HG03558 (cell line): ENCODE measurements at regions not wholly inside any gene's neighbourhood (a gene's known extent, or its start where the extent isn't known, plus 50 kb on each side); places are given as distances from the start of the nearest gene placed in this dataset.

Experiments used
- ATAC-seq: cut with Tn5 transposase; IDR thresholded peaks from one replicate; pipeline ENCODE4 v1.9.1; 2021; ENCODE audit warnings: moderate number of reproducible peaks; ENCODE audit not compliant: unreplicated experiment; ENCODE audit errors: extremely low read depth

DNA sequence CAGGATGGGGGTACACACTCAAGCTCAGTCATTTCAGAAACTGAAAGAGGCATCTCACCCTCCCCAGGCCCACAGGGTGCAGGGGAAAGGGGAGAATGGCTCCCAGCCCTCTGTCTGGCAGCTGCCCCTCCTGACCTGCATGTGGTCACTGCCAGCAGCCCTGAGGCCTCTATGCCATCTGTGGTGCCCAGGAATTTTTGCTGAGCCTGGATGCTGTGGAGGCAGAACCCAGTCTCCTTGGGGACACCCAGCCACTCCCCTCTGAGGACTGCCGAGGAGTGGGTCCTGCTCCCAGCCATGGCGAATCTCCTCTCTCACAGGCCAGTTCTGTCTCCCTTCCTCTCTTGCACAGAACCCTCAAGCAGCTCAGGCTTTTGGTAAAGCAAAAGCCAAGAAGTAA, 104.0 kb upstream of the ALDH1B1 start:
- no peak for ATAC-seq

DNA sequence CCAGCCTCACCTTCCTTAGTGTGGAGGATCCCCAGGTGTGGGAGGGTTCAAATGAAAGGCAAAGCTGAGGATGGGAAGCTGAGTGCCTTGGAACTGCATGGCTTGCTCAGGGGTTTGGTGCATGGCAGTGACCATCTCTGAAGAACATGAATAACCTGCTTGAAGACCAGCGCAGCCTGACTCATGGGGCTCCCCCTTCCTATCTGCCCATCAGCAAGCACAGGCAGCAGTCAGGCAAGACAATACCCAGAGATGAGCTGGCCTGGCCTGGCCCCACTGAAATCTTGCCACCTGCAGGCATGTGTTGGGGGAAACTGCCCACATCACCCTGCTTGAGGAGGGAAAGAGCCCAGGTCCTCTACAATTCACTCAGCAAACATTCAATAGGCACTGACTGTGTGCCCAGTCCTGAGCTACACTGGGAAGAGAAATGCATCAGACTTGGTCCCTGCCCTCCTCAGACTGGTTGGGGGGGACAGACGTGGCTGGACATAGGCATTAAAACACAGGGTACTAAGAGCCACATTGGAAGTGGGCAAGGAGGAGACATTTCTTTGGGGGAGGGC, 105.0 kb upstream of the ALDH1B1 start:
- ATAC-seq: no peak

DNA sequence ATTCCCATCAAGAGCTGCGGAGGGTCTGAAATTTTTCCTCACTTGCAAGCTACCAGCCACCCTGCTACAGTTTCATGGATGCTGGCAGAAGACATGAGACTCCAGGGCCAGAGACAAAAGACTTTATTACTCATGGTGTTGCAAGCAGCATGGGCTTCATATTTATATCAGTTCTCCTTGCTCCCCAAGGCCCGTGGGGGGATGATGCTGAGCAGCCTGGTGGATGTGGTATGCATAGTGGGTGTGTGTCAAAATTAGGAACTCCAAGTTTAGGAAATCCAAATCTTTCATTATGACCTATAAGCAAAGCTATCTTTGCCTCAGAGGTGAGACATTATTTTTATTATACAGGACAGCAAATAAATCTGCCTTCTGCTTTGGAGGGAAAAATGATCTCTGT, 105.7 kb upstream of the ALDH1B1 start:
- ATAC-seq: no peak

DNA sequence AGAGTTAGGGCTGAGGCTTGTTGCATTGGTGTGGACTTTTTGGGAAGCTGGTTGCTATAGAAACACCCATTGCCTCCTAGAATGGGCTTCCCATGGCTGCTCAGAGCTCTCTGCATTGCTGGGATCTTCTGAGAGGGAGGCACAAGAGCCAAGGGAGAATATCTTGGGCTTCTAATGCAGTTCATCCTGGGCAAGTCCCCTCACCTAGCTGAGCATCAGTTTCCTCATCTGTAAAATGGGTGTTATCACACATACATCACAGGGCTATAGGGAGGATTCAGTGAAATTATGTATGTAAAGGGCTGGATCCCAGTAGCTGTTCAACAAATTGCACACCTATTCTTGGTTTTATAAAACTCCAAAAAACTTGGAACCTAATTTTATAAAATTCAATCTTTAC, 106.1 kb upstream of the ALDH1B1 start:
- no peak for ATAC-seq

DNA sequence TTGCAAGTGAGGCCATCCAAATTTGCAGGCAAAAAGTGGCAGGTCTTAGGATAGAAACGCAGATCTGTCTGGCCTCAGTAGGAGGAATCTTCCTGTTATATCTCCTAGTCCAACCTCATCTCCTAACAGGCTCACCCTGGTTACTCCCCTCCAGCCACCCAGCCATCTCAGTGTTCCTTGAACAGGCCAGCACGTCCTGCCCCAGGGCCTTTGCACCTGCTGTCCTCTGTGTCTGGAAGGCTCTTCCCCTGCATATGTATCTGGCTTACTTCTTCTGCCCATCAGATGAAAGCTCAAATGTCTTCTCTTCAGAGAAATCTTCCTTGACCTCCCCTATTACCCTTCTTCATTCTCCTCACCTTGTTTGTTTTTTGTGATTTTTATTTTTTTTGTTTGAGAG, 107.3 kb upstream of the ALDH1B1 start:
- no peak for ATAC-seq

DNA sequence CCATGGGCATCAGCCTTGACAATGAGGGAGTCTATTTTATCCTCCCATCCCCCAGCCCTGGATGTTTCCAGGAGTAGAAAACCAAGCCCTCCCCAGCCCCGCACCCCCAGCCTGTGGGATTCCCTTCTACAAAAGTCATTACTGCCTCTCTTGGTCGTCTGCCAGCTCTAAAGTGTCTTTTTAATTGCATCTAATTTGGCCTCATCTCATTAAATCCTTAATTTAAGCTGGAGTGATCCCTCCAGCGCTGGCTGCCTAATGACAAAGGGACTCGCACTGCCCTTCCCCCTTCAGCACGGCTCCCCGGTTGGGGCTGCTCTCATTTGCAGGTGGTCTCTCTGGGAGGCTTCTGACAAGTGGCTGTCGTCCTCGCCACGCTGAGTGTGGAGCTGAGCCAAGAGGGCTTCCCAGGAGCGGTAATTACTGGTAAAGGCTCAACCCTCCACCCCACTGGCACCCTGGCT, 107.9 kb upstream of the ALDH1B1 start:
- ATAC-seq: no peak

DNA sequence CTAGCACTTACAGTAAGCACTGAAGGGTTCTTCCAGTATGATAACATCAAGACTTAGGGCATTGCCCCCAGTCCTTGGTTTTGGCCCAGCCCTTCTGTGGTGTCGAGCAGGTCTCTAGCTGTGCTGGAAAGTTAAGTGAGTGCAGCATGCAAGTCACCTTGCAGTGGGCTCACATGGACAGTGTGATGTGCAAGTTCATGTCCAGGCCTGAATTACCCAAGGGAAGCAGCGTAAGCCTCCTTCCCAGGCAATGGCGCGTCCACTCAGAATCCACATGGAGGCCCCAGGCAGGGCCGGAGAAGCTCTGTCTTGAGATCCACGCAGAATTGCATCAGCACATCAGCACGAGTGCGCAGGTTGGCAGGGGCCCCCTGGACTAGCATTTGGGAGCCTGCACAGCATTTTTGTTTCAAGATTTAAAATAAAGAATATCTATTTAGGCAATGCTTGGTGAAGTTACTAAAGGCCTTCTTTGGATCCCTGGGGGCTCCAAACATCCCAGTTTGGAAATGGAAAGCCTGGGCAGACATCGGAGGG, 108.4 kb upstream of the ALDH1B1 start:
- no peak for ATAC-seq

DNA sequence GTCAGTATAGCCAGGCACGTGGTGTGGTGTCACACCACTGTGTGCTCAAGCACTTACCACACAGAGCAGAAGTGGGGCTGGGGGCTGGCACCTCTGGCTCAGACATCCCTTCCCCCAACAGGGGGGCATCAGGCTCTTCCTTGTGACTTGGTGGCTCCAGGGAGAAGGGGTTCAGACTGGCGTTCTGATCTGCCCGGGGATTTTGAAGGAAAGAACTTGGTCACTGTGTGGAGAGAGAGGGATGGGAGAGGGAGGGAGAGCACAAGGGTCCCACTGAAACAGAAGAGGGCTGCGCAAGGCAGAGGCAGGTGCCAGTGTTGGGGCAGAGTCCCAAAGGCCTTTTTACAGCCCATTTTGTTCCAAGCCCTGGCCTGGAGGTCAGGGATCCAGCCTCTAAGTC, 109.7 kb upstream of the ALDH1B1 start:
- ATAC-seq: no peak

DNA sequence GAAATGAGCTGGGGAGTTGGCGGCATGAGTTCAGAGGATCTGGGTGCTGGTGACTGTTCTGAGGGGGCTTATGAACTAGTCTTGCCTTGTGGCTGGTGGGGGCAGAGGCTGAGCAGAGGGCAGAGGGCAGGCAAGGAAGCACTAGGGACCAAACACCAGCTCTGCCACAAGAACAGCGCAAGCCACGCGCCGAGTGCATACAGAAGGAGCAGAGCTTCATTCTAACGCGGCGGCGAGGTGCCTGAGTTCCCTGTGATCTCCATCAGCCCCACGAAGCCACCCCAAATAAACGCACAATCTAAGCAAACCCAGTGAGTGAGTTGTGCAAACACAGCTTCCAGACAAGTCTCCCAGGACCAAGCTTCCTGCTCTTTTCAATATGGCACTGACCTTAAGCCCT, 110.6 kb upstream of the ALDH1B1 start:
- ATAC-seq: no peak

DNA sequence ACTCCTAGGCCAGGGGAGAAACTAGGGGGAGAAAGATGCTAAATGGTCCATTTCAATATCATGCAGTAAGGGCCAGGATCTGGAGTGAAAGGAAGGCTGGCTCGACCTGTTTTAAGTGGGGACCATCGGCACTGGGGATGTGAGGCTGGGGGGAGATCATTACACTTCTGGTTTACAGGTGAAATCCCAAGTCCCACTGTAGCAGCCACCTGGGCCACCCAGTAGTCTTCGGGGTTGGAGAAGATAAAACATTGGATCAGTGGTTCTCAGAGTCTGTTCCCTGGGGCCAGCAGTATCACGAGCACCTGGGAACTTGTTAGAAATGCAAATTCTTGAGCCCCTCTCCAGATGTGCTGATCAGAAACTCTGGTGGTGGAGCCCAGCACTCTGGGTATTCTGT, 111.3 kb upstream of the ALDH1B1 start:
- ATAC-seq: no peak

DNA sequence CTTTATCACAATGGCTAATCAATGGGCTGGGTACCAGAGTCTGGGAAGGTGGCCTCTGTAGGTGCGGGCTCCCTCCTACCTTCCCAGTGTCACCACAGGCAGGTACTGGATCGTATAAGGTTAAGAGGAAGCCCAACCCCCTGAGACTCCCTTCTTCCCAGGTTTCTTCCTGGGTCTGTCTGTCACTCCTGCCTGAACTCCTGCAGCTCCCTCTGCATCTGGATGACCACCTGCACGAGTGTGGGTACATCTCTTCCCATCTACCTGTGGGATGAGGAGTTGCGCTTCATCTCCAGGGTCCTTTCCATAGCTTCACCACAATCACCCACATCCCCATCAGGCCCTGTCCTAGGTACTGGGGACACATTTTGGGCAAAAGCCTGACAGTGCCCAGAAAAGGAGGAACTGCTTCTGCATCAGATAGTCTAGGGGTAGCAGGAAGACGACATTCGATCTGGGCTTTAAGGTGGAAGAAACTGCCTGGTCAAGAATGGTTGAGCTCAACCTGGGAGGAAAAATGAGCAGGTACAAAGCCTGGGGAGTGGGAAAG, 112.2 kb upstream of the ALDH1B1 start:
- no peak for ATAC-seq

DNA sequence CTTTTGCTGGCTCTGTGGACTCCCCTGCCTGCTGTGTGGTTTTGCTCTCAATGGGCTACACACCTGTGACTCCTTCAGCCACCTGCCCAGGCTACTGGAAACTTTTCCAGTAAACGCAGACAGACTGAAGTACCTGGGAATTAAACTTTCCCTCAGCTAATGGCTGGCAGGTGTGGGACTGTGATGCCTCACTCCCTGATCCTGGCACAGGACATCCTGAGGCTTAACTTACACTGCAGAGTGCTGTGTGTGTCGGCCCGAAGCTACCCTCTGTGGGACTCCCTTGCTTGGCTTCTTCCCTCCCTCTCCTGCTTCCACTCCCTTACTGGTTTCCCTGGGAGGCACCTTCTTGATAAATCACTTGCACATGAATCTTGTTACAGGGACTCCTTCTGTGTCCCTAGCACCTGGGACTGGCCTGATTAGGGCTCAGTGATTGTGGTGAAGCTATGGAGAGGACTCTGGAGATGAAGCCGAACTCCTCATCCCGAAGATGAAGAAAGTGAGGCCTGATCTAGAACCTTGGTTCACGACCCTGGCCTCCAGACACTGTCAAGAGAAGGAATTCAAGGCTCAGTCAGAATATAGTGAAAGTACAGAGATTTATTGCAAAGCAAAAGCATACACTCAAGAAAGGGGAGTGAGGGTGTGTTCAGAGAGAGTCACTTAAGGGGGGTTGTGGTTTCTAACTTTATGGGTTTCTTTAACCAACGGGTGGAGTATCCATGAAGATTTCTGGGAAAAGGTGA, 113.4 kb upstream of the ALDH1B1 start:
- ATAC-seq: no peak

DNA sequence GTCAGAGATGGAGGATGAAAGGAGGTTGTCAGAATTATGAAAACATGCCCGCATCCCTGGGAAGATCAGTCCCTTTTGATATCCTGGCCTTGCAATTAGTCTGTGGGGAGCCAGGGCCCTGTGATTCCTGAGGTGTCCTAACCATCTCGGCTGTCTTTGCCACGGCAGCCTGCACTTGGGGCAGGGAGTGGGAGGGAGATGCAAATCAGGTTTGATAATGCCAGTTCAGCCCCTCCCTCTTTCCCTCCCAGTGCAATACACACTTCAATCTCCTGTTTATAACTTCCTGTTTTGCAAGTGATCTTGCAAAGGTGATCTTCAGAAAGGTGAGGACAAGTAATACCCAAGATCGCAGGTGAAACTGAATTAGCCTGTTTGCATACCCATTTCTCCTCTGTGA, 114.0 kb upstream of the ALDH1B1 start:
- no peak for ATAC-seq

DNA sequence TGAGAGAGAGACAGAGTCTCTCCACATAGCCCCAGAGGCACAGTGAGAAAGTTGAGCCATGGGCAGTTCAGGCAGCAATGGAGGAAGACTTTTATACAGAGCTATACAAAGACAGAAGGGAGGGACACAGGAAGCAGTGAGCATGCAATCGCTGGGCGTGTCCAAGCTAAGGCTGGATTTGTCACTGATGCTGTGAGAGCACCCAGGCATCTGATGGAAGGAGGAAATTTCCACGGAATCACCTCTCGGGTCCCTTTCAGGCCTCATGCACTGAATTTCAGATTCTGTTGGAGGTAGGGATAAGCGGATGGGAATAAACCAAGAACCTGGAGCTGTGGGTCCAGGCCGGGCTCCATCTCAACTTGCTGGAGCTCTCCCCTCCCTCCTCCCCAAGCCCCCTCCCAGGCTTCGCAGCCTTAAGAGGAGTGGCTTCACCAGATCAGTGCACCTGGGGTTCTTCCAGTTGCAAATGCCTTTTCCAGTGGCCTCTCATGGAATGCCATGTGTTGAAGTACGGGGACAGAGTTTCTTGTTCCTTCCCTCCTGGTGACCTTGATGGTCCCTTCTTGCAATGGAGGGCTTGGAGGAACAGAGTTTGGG, 114.8 kb upstream of the ALDH1B1 start:
- no peak for ATAC-seq

DNA sequence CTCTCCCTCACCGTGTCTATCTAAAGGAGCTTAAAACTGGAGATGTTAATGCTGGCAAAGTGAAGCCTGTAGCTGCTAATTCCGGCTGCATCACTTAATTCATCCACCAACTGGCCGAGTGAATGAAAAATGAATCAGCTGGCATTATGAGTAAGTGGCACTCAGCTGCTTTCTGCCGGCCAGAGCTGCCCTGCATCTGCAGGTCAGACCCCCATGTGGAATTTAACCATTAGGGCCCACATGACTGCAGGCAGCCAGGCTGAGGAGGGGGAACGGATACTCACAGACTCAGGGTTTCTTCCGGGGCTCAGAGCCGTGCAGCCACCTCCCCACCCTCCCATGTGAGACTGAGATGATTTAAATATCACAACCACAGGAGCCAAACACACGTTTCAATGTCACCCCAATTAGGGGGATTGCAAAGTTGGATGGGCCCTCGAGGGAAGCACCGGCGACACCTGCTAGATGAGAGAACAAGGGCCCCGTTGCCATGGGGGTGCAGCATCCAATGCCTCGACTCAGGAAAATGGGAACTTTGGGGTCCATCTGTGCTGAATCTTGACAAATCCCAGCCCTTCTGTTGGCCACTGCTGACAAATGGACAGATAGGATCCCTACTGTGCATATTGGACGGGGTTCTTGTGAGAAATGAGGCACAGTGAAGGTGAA, 115.6 kb upstream of the ALDH1B1 start:
- no peak for ATAC-seq

DNA sequence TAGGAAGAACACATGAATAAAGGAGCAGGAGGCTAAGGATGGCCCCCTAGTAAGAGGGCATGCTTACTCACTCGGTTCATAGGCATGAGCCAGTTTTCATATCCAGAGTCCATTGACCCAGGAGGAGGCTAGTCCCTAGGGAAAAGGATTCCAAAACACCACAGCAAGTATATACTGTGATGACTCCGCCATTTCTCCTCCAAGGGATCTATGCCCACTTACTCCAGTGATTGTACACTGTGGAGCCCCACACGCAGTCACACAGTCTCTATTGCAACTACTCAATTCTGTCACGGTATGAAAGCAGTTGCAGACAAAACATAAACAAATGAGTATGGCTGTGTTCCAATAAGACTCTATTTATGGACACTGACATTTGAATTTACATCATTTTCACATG, 117.7 kb upstream of the ALDH1B1 start:
- no peak for ATAC-seq

DNA sequence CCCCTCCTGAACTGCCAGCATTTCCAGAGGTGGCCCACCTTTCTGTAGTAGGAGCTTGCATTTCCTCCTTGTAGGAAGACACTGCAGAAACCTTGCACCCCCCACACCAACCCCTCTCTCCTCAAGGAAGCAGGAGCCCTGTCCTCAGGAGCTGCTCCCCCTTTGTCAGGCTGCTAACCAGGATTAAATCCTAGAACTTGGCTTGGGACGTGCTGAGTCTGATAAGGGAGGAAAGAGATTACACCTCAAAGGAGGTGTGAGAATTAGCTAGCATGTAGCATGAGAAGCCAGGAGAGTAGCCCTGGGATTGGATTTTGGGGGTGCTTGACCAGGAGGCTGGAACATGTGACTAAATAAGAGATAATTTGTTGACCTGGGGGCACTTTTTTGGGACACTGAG, 119.8 kb upstream of the ALDH1B1 start:
- ATAC-seq: no peak

DNA sequence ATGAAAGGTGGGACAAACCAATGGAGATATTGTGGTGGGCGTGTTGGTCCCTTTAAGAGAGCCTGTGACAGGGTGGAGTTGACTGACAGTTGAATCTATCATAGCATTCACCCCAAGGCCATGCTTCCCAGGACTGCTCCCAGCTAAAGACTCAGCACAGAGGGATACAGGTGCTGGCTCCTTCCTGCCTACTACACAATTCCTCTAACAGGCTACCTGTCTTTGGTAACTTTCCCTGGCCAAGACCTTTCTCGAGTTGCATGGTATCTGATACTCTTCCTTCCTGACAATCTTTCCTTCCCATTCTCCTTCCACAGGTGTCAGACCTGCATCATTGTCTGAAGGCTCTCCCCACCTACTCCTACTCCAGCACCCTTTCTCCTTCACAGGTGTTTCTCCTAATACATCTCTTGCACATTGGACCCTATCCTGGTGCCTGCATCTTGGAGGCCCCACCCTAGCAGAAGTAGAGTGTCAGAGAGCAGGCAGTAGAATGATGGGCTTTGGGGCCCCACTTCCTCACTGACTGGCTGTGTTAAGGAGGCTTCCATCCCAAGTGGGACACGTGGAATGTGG, 120.7 kb upstream of the ALDH1B1 start:
- ATAC-seq: no peak

DNA sequence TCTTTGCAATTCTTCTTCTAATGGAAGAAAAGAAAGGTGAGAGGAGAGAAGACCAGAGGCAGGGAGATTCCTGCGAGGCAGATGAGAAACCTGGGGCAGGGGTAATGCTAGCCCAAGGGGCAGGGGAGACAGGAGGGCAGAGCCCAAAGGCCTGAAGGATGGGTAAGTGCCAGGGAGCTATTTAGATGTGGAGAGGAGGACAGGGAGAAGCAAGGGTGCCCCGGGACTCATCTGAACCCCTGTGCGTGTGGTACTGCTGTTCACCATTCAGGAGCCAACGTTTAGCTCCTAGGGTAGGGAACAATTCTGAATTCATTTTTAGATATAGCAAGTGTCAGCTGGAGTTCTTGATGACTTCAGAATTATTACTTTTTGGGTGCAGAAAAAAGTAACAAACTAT, 122.7 kb upstream of the ALDH1B1 start:
- no peak for ATAC-seq

DNA sequence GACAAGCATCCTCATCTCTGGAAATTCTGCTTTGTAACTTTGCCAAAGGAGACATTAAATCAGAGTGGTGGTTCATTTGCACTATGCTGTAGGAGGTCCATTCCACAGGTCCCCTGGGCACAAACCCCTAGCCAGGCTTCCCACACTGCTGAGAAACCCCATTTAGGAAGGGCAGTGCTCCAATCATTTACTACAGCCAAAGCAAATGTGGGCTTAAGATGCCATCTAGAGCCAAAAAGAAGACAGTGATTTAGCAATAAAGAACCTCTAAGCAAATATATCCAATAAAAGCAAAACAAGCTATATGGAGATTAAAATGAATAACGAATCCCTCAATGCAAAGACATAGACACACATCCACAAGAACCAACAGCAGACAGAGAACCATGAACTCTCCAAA, 129.0 kb upstream of the ALDH1B1 start:
- no peak for ATAC-seq
